Activated naive CD4-positive, alpha-beta T cell treated with anti-CD3 and anti-CD28 coated beads for 36 hours (primary cell): ENCODE measurements at regions not wholly inside any gene's neighbourhood (a gene's known extent, or its start where the extent isn't known, plus 50 kb on each side); places are given as distances from the start of the nearest gene placed in this dataset.

ENCODE experiments used
- CTCF ChIA-PET: fragments of 350-600 bp; sonication (Branson Sonifier 250); formaldehyde crosslinking; loops from one replicate; lab custom pipeline; 2021; ENCODE audit warnings: antibody characterized with exemption; lab: Charles Lee
- DNase-seq: peaks from one replicate; pipeline ENCODE4 v3.0.0-alpha.2; 2020
- H3K27ac Mint-ChIP-seq: one replicate; pipeline ENCODE4 v1.8.0; 2021; ENCODE audit warnings: mild to moderate bottlenecking, mixed read lengths
- H3K27me3 Mint-ChIP-seq: one replicate; pipeline ENCODE4 v1.8.0; 2021; ENCODE audit warnings: low read depth, mixed read lengths
- H3K36me3 Mint-ChIP-seq: one replicate; pipeline ENCODE4 v1.8.0; 2021; ENCODE audit warnings: low read depth, mixed read lengths
- H3K4me1 Mint-ChIP-seq: one replicate; pipeline ENCODE4 v1.8.0; 2021; ENCODE audit warnings: low read depth, mixed read lengths
- H3K4me3 Mint-ChIP-seq: one replicate; pipeline ENCODE4 v1.8.0; 2021; ENCODE audit warnings: mild to moderate bottlenecking, moderate library complexity, mixed read lengths
- H3K9me3 Mint-ChIP-seq: one replicate; pipeline ENCODE4 v1.8.0; 2021; ENCODE audit warnings: mixed read lengths
- intact Hi-C: fragments of 100-400 bp; cut with micrococcal nuclease; formaldehyde crosslinking; loops from one replicate; pipeline ENCODE4 v1.15.1; 2023

- CTCF ChIA-PET: interaction anchor here (0.6 to 1.0 kb wide), 5 partner anchors 10 to 277 kb away, joined by 3 to 5 read pairs (median 4); no protein-coding TSS in a partner anchor
These were observed 106.4 kb upstream of the PPP2R5A start for GRCh38 chr1:212178851-212179250.

DNA sequence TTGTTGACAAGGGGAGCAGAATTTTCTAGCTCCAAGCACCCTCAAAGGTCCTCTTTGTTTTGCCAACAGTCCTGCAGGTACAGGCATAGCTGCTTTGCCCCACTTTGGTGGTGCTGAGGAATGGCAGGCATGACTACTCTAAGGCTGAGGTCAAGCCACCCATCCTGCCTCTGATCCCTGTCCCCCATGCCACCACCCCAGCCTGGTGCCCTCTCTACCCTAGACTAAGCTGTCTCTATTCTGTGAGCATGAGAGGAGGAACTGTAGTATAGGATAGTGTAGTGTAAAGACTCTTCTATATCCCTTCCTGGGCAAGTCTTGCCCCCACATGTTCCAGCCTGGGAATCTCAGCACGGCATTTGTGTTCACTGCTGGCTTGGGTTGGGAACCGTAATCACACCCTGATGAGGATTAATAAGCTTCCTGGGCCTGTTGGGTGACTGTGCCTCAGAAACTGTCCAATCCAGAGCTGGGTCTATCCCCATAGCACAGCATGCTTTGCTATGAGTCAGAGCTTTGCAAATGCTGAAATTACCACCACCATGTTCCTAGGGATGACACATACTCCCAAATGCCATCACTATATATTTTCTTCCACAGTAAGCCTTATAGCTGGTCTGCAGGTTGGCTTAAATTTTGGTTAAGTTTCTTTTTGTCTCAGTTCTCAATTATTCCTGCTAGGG lies 105.7 kb upstream of the PPP2R5A start:
- CTCF ChIA-PET: interaction anchor here (0.6 to 1.0 kb wide), 5 partner anchors 10 to 590 kb away, joined by 3 to 5 read pairs (median 3); no protein-coding TSS in a partner anchor
- H3K36me3 Mint-ChIP-seq: no peaks in the 10 kb centered on the region
- H3K4me1 Mint-ChIP-seq: peaks cover 3% of the 10 kb centered on the region
- DNase-seq: peak; percentile 18
- no peak overlapping the region for H3K27ac Mint-ChIP-seq
- H3K27me3 Mint-ChIP-seq: no peaks in the 10 kb centered on the region
- H3K9me3 Mint-ChIP-seq: no peaks in the 10 kb centered on the region
- no peak overlapping the region for H3K4me3 Mint-ChIP-seq
- intact Hi-C loops: no loop called here

More at GRCh38 chr1:212178851-212179250, 106.4 kb upstream of the PPP2R5A start:
- Mint-ChIP-seq H3K9me3 (no peaks in the 10 kb centered on the region), H3K4me1 (peaks cover 3% of the 10 kb centered on the region), H3K27ac (no peak overlapping the region), H3K4me3 (no peak overlapping the region), H3K36me3 (no peaks in the 10 kb centered on the region), H3K27me3 (no peaks in the 10 kb centered on the region)
- DNase-seq: no peak
- intact Hi-C loops: no loop called here

- no peak overlapping the region for H3K27ac Mint-ChIP-seq
- H3K4me1 Mint-ChIP-seq: peaks cover 6% of the 10 kb centered on the region
- no peaks in the 10 kb centered on the region for H3K27me3 Mint-ChIP-seq
- CTCF ChIA-PET: no interaction called here
- intact Hi-C loops: no loop called here
- H3K4me3 Mint-ChIP-seq: no peak overlapping the region
- no peaks in the 10 kb centered on the region for H3K36me3 Mint-ChIP-seq
- no peak for DNase-seq
- H3K9me3 Mint-ChIP-seq: no peaks in the 10 kb centered on the region
These were observed 104.0 kb upstream of the PPP2R5A start for GRCh38 chr1:212181015-212181882.

GRCh38 chr1:212182171-212182570 lies 103.0 kb upstream of the PPP2R5A start:
- Mint-ChIP-seq H3K27ac (no peak overlapping the region), H3K4me1 (peaks cover 15% of the 10 kb centered on the region), H3K9me3 (no peaks in the 10 kb centered on the region), H3K4me3 (no peak overlapping the region), H3K27me3 (no peaks in the 10 kb centered on the region), H3K36me3 (no peaks in the 10 kb centered on the region)
- no peak for DNase-seq
- intact Hi-C loops: no loop called here
- CTCF ChIA-PET: no interaction called here

GRCh38 chr1:212182579-212182978 lies 102.6 kb upstream of the PPP2R5A start:
- peaks cover 17% of the 10 kb centered on the region for H3K4me1 Mint-ChIP-seq
- DNase-seq: no peak
- no peak overlapping the region for H3K27ac Mint-ChIP-seq
- no peaks in the 10 kb centered on the region for H3K27me3 Mint-ChIP-seq
- no peak overlapping the region for H3K4me3 Mint-ChIP-seq
- H3K9me3 Mint-ChIP-seq: no peaks in the 10 kb centered on the region
- intact Hi-C loops: no loop called here
- H3K36me3 Mint-ChIP-seq: no peaks in the 10 kb centered on the region
- CTCF ChIA-PET: no interaction called here

DNA sequence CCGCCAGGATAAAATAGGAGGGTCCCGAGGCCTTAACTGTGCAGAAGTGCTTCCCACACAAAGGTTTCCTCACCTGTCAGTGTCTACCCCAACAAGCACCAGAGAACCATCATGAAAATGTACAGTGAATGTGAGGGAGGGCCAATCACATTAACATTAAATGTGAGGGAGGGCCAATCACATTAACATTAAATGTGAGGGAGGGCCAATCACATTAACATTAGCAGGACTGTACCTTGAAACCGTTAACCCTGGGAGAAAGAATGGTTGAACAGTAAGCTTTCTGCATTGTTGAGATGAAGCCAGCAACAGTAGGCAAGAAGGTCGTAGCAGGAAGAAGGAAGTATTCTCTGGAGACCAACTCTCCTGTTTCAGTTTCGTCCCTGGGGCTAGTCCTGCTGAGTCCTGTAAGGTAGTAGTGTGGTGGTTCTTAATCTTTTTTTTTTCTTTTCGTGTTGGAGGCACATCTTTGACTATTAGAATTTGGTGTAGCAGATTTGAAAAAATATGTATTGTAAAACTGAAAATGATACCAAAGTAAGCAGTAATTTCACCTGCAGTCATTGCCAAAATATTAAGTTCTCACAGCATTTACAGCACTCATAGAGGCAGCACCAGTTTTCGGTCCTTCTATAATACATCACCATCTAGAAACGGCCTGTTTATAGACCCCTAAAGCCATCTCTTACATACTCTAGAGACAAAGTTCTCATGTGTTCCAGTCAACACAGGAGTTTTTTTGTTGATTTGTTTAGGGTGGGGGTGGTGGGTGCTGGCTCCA lies 98.6 kb upstream of the PPP2R5A start:
- peaks cover 23% of the 10 kb centered on the region for H3K4me1 Mint-ChIP-seq
- peak overlapping the region; percentile 16 for H3K4me3 Mint-ChIP-seq
- H3K9me3 Mint-ChIP-seq: no peaks in the 10 kb centered on the region
- H3K36me3 Mint-ChIP-seq: no peaks in the 10 kb centered on the region
- intact Hi-C loops: no loop called here
- H3K27ac Mint-ChIP-seq: no peak overlapping the region
- CTCF ChIA-PET: no interaction called here
- peak; percentile 28 for DNase-seq
- H3K27me3 Mint-ChIP-seq: no peaks in the 10 kb centered on the region

DNA sequence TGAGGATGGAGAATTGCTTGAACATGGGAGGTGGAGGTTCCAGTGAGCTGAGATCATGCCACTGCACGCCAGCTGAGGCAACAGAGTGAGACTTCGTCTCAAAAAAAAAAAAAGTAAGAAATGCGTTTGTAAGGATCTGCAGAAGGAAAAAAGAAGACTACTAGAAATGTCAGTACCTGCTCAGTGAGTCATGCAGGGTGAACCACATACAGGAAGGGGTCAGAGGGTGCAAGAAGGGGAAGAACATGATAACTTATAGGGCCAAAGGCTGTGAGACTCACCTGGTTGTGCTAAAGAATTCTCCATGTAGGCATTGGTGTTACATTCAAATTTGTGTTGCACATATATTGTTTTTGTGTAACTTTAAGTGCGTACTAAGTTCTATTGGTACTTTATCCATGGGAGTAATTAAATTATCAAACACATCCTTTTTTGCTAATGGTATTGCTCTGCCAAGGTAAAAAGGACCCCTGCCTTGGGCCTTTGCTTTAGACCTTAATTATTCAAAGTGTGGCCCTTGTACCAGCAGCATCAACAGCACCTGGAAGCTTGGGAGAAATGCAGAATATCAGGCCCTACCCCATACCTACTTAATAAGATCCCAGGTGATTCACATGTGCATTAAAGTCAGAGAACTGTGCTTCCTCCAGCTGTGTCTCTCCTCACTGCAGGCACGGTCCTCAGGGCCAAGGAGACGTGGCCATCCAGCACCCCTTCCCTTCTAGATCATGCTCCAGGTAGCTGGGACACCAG lies 96.4 kb upstream of the PPP2R5A start:
- Mint-ChIP-seq H3K4me1 (peaks cover 23% of the 10 kb centered on the region), H3K27ac (no peak overlapping the region), H3K4me3 (no peak overlapping the region), H3K27me3 (no peaks in the 10 kb centered on the region), H3K9me3 (no peaks in the 10 kb centered on the region), H3K36me3 (no peaks in the 10 kb centered on the region)
- intact Hi-C loops: no loop called here
- CTCF ChIA-PET: interaction anchor here (0.6 kb wide), 1 partner anchor 10 kb away, joined by 4 read pairs; no protein-coding TSS in a partner anchor
- DNase-seq: peak; percentile 47

GRCh38 chr1:212189352-212189738 lies 95.9 kb upstream of the PPP2R5A start:
- intact Hi-C loops: no loop called here
- DNase-seq: no peak
- Mint-ChIP-seq H3K27me3 (no peaks in the 10 kb centered on the region), H3K27ac (no peak overlapping the region), H3K4me1 (peaks cover 23% of the 10 kb centered on the region), H3K36me3 (no peaks in the 10 kb centered on the region), H3K9me3 (no peaks in the 10 kb centered on the region), H3K4me3 (no peak overlapping the region)
- CTCF ChIA-PET: interaction anchor here (0.6 kb wide), 1 partner anchor 10 kb away, joined by 4 read pairs; no protein-coding TSS in a partner anchor

GRCh38 chr1:212190169-212190568 lies 95.0 kb upstream of the PPP2R5A start:
- Mint-ChIP-seq H3K27me3 (no peaks in the 10 kb centered on the region), H3K36me3 (no peaks in the 10 kb centered on the region), H3K4me1 (peaks cover 23% of the 10 kb centered on the region), H3K27ac (no peak overlapping the region), H3K4me3 (no peak overlapping the region), H3K9me3 (peaks cover 5% of the 10 kb centered on the region)
- intact Hi-C loops: no loop called here
- DNase-seq: no peak
- CTCF ChIA-PET: no interaction called here

GRCh38 chr1:212192261-212192998 lies 92.8 kb upstream of the PPP2R5A start:
- peaks cover 5% of the 10 kb centered on the region for H3K9me3 Mint-ChIP-seq
- CTCF ChIA-PET: no interaction called here
- intact Hi-C loops: no loop called here
- H3K27ac Mint-ChIP-seq: no peak overlapping the region
- no peak for DNase-seq
- H3K36me3 Mint-ChIP-seq: no peaks in the 10 kb centered on the region
- peaks cover 9% of the 10 kb centered on the region for H3K4me1 Mint-ChIP-seq
- H3K27me3 Mint-ChIP-seq: no peaks in the 10 kb centered on the region
- H3K4me3 Mint-ChIP-seq: no peak overlapping the region

GRCh38 chr1:212196355-212196754 lies 88.9 kb upstream of the PPP2R5A start:
- no peak overlapping the region for H3K27ac Mint-ChIP-seq

More at GRCh38 chr1:212196355-212196754, 88.9 kb upstream of the PPP2R5A start:
- DNase-seq: no peak
- Mint-ChIP-seq H3K4me3 (no peak overlapping the region), H3K36me3 (no peaks in the 10 kb centered on the region), H3K27me3 (no peaks in the 10 kb centered on the region), H3K9me3 (peaks cover 5% of the 10 kb centered on the region), H3K4me1 (no peaks in the 10 kb centered on the region)
- CTCF ChIA-PET: no interaction called here
- intact Hi-C loops: no loop called here
